GM21526 (cell line): ENCODE measurements at regions not wholly inside any gene's neighbourhood (a gene's known extent, or its start where the extent isn't known, plus 50 kb on each side); places are given as distances from the start of the nearest gene placed in this dataset.
"Not testable (repeated sequence)": the region's sequence is repeated elsewhere in the genome, so short reads cannot be mapped to it uniquely, and the experiment has no call there.

ENCODE experiments used
- ATAC-seq: cut with Tn5 transposase; IDR thresholded peaks from one replicate; pipeline ENCODE4 v1.9.1; 2021; ENCODE audit warnings: moderate library complexity; ENCODE audit not compliant: unreplicated experiment, low FRiP score

DNA sequence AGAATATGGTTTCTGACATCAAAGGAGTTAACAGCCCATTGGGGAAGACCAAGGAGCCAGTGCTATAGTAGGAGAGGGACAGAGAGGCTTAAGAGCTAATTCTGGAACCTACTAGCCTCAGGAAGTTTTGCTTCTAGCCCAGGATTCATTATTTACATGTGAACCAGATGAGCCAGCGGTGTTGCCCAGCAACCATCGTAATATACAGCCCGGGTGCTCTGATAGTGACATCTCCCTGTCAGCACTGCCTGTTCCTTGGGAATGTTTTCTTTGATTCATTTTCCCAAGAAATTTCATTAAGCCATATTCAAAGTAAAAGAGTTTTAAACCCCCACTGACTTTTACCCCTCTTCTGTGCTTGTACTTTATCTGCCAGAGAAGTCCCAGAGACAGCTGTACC, 217.4 kb upstream of the ADAMTSL1 start:
- no peak for ATAC-seq

DNA sequence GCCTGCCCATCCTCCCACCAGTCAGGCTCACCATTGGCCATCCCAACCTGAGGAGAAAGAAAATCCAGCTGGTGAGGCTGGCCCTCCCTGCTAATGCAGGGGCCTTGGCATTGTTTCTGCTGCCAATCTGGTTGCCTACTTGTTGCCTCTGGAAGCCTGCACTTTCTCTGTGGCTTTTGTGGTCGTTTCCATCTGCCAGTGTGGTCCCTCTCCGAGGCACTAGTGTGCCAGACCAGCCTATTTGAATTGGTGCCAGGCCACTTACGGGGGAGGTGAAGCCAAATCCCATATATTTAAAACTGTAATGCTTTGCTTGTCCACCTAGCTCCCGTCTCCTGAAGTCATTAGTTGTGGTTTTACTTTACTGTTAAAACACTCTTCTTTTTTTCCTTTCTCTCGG, 213.4 kb upstream of the ADAMTSL1 start:
- ATAC-seq: no peak

DNA sequence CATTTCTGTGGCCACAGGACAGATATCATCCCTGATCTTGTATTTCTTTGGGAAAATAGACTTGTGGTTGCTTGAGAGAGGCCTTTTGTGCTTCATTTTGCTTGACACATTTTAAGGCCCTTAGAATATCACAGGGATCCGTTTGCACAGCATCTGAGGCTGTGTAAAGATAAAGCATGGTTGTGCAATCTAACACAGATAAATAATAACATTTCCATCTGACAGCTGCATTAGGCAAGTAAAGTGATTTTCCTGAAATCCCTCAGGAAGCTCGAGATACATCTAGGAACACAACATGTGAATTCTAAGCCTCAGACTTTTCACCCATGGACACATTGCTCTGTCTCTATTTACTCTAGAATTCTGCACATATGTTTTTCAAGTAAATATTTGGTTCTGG, 212.8 kb upstream of the ADAMTSL1 start:
- no peak for ATAC-seq

DNA sequence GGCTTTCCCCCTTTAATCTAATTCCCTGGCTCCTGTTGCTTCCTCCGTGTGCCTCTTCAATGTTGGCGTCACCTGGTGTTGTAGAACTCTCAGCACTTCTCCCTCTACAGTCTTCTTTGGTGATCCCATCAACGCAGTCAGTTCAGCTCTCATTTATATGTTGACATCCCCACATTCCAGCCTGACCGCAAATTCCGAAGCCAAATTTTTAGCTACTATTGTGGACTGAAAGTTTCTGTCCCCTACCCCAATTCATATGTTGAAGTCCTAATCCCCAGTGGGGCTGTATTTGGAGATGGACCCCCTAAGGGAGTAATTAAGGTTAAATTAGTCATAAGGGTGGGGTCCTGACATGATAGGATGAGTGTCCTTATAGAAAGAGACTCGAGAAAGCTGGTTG, 210.6 kb upstream of the ADAMTSL1 start:
- ATAC-seq: no peak

DNA sequence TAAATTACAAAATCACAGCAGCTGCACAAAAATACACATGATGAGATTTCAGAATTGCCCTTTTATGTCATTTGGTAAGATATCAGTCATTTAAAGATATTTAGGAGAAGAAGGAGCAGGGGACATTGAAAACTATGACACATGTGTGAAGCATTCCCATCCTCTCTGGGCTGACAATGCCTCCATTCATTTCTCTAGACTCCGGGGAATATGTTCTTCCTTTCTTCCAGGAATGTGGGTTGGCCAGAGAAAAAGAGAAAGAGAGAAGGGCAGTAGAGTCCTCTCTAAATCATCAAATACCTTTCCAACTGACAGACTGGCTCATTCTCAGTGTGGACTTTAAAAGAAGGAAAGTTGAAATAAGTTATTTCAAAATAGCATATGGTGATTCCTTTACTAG, 205.6 kb upstream of the ADAMTSL1 start:
- no peak for ATAC-seq

DNA sequence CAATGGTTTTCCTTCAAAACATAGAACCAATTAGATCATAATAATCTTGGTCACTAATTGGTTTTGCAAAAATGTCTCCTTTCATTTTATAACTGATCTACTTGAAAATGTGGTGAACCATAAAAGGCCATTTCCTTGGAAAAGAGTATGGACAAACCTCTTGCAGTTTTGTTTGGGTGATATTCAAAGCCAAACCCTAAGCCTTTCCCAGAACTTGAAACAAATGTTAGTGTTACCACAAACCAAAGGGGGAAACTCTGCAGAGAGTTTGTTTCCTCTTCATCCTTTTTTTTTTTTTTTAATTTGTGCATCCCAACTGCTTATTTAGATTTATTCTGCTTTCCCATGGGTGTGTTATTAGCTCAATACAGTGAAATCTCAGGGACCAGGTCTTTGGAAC, 204.4 kb upstream of the ADAMTSL1 start:
- ATAC-seq: no peak

DNA sequence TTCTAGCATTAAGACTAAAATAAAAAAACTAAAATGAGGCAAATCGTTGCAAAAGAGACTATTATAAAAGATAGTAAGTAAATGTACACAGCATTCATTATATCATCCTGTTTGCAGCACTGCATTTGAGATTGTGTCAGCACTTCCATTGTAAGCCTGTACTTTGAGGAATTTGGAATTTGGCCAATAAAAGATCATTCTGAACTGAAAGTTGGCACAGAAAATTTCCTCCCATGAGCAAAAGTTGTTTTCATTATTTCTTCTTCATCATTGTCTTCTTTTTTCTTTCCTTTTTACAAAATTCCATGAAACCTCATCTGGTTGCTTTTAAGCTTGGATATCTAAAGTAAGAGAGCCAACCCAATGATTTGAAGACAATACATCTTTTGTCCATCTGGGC, 199.3 kb upstream of the ADAMTSL1 start:
- no peak for ATAC-seq

DNA sequence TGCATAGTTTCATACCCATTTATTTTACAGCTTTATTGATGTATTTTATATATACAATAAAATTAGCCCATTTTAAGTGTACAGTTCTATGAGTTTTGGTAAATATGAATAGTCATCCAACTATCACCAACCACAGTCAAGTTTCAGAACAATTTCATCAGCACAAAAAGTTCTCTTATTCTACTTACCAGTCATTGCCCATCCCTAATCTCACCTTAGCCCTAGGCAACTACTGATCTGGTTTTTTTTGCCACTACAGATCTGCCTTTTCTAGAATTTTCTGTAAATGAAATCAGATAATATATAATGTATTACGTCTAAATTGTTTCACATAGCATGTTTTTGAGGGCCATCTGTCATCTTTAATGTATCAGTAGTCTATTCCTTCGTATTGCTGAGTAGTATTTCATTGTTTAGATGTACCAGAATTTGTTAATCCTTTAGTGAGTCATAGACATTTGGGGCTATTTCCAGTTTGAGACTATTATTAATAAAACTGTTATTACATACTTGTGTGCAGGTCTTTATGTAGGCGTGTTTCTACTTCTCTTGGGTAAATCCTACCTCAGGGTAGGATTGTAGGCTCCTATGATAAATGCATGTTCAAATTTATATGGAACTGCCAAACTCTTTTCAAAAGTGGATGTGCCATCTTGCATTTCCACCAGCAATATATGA, 198.5 kb upstream of the ADAMTSL1 start:
- ATAC-seq: no peak

DNA sequence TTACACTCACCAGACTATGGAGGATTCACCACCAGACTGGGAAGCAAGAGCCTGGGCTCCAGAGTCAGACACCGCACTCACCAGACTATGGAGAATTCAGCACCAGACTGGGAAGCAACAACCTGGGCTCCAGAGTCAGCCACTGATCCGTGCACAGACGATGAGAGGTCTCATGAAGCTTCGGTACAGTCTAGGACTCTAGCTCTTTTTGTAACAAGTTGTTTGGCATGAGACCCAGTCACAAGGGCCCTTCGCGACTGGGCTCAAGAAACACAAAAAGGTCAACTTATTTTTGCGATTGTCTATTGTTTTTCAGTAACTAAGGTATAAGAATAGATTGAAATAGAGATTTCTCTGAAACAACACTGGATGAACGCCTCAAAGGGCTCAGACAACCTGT, 192.7 kb upstream of the ADAMTSL1 start:
- ATAC-seq: no peak

DNA sequence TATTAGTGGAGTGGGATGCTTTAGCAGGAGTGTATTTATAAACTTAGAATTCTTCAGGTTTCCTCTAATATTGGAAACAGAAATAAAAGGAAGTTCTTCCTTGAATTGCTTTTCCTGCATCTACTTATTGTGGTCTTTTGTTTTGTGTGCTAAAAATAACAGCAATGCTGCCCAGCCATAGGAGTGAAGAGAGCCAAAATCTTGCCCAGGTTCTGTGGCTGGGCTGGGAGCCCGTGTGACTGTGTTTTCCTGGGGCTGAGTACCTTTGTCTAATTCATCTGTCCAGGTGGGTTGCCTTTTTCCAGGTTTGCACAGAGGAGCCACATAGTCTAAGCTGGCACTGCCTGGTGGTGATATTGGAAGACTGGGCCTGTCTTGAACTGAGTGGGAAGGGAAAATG, 179.7 kb upstream of the ADAMTSL1 start:
- no peak for ATAC-seq

DNA sequence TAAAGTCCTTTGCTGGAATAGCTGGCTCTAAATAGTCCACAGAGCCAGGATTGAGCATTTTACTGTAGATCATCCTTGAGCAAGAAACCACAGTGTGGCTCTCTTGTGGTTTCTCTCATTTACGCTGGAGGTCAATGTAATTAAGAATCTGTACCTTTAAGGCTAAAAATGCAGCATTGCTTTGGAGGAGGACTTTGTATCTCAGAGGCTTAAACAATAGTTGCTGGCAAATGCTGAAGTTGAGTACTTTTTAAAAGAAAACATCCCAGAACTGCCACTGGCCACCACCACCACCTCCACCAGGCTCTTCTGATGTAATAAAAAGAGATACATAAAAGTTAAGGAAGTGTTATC, 177.3 kb upstream of the ADAMTSL1 start:
- no peak for ATAC-seq

DNA sequence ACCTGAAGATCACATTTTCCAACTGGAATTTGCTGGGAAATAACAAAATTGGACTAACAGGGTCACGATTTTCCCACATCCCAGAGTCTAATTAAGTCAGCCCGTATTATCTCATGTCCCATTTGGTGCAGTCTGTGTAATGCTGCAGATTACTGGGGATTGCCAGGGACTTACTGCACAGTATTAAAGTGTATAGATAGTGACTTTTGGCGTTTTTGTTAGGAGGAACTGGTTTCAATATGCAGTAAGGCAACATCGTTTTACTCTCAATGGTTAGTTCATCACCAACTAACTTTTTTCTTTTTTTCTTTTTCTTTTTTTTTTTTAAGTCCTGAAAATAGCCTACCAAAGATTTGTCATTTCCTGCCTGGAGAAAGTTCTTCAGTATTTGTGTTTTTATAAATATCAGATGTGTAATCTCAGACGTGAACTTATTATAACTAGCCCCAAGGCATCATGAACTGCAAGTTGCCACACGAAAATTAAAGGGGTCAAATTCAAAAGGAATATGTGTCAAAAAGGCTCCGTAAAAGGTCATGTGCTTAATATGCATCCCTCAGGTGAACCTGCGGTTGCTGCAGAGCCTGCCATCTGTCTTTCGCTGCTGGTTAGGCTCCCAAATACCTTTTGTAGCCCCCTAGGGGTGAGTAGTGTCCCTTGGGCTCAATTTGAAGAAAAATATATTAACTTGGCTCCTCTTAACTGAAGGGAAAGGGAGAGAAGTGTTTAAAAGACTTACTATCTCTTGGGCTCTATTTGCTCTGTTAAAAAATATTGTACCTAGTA, 176.7 kb upstream of the ADAMTSL1 start:
- ATAC-seq: no peak

DNA sequence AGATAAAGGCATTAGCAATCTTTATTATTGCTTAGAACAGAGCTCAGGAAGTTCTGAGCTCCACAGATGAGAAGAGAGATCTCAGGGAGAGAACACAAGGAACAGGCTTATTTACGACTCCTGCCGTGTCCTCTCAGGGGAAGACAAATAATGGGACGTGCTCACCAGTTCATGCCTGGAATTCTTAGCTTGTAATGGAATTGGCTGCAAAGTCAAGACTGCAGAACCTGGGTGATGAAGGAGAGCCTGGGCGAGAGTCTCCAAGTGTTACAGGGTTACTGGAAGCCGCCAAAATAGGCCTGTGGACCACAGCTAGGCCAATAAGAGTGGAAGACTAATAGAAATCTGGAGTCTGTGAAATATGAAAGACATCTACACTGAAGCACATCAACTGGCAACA, 174.5 kb upstream of the ADAMTSL1 start:
- no peak for ATAC-seq

DNA sequence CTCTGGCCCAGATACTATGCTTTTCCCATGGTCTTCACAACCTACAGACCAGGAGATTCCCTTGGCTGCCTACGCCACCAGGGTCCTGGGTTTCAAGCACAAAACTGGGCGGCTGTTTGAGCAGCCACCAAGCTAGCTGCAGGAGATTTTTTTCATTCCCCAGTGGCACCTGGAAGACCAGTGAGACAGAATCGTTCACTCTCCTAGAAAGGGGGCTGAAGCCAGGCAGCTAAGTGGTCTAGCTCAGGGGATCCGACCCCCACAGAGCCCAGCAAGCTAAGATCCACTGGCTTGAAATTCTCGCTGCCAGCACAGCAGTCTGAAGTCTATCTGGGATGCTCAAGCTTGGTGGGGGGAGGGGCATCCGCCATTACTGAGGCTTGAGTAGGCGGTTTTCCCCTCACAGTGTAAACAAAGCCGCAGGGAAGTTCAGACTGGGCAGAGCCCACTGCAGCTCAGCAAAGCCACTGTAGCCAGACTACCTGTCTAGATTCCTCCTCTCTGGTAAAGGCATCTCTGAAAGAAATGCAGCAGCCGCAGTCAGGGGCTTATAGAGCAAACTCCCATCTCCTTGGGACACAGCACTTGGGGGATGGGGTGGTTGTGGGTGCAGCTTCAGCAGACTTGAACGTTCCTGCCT, 168.7 kb upstream of the ADAMTSL1 start:
- ATAC-seq: not testable (repeated sequence)

DNA sequence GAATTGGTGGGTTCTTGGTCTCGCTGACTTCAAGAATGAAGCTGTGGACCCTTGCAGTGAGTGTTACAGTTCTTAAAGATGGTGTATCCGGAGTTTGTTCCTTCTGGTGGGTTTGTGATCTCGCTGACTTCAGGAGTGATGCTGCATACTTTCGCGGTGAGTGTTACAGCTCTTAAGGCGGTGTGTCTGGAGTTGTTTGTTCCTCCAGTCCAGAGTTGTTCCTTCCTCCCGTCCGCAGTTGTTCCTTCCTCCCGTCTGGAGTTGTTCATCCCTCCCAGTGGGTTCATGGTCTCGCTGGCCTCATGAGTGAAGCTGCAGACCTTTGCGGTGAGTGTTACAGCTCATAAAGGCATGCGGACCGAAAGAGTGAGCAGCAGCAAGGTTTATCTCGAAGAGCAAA, 159.6 kb upstream of the ADAMTSL1 start:
- no peak for ATAC-seq

DNA sequence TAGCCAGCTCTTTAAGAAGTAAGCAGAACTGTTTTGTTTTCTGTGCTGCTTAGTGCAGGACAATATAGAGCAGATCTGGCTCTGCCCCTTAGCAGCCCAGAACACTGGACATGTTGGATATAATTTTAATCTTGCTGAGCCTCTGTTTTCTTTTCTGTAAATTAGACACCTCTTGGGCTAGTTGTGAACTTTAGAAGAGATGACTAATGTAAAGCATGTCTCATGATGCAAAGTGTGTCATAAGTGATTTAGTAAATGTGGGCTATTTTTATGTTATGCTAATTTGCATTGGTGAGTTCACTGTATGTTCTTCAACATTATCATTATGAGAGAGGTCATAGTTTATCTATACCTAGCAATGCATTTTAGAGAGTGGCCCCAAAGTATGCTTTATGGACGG, 156.1 kb upstream of the ADAMTSL1 start:
- no peak for ATAC-seq

DNA sequence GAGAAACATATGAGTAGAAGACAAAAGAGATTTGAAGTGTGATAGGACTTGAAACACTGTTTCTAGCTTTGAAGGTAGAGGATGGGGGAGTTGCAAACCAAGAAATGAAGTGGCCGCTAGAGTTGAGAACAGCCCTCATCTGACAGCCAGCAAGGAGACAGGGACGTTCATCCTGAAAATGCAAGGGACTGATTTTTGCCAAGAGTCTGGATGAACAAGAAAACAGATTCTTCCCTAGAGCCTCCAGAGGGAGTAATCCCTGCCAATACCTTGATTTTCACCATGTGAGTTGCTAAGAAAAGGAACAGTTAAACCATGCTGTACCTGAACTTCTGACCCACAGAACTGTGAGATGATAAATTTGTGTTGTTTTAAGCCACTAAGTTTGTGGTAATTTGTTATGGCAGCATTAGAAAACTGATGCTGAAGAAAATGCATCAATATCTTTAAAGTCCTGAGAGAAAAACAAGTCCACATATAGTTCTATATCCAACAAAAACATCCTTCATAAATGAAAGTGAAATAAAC, 154.0 kb upstream of the ADAMTSL1 start:
- no peak for ATAC-seq

DNA sequence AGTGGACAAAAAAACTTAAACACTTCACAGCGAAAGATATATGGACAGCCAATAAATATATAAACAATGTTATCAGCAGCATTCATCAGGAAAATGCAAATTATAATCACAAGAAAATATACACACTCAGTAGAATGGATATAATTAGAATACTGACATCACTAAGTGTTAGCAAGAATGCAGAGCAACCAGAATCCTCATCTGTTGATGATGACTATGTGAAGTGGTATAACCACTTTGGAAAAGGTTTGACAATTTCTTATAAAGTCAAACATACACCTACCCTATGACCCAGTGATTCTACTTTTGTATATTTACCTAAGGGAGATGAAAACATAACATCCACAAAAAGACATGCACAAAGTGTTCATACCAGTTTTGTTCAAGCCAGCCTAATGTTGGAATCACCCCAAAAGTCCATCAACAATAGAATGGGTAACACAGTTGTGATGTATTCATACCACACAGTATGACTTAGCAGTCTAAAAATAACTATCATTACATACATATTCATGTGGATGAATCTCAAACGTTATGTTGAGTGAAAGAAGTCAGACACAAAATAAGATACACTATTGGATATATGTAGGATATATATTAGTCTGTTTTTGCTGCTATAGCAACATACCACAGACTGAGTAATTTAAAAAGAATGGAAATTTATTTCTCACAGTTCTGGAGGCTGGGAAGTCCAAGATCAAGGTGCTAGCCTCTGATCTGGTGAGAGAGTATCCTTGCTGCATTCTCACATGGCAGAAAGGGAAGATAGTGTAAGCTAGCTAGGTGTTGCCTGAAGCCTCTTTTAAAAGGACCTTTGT, 148.8 kb upstream of the ADAMTSL1 start:
- ATAC-seq: no peak

DNA sequence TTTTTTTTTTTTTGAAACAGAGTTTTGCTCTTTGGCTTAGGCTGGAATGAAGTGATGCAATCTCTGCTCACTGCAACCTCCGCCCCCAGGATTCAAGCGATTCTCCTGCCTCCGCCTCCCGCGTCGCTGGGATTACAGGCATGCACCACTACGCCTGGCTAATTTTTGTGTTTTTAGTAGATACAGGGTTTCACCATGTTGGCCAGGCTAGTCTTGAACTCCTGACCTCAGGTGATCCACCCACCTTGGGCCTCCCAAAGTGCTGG, 148.3 kb upstream of the ADAMTSL1 start:
- not testable (repeated sequence) for ATAC-seq

DNA sequence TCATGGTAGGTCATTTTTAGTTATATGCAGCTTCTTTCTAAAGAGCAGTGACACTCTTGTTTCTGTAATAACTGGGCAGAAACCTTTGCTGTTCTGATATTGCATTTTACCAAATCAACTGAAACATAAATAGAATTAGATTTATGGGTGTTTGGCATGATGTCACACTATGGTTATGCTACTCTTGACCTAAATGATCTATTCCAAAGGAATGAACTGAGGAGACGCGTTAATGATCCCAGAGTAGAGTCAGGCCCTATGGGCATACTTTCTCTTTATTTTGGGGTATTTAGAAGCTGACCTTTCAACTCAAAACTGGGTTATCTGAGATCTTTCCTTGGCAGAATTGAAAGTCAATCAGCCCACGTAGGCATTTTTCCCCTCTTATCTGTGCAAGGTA, 146.8 kb upstream of the ADAMTSL1 start:
- ATAC-seq: no peak
